GM21515 (cell line): ENCODE measurements at regions not wholly inside any gene's neighbourhood (a gene's known extent, or its start where the extent isn't known, plus 50 kb on each side); places are given as distances from the start of the nearest gene placed in this dataset.
"Not testable (repeated sequence)": the region's sequence is repeated elsewhere in the genome, so short reads cannot be mapped to it uniquely, and the experiment has no call there.

Experiments used
- ATAC-seq: cut with Tn5 transposase; IDR thresholded peaks from one replicate; pipeline ENCODE4 v1.9.1; 2021; ENCODE audit not compliant: unreplicated experiment

GRCh38 chr22:47620391-47620790 lies 857.9 kb downstream of the TBC1D22A start:
- ATAC-seq = no peak

DNA sequence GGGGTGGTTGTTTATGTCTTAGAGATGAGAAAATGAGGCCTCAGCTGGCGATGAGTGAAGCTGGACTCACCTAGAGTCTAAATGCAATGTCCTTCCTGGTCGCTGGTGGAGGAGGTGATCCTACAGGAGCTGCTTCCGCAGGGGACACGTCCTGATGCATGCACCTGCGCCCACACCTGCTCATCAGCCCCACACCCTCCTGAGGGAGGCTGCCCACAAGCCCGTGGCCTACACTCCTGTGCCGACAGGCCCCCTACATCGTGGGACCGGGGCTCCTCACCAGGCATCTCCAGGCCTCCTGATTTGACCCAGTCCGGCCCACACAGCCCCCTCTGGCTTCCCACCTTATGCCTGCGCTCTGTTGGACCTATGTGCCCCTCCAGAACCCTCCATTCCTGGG lies 857.2 kb downstream of the TBC1D22A start:
- ATAC-seq = no peak

- ATAC-seq = no peak
Observed at GRCh38 chr22:47618180-47619010, 855.9 kb downstream of the TBC1D22A start.

- no peak for ATAC-seq
Observed at GRCh38 chr22:47617186-47617585, 854.7 kb downstream of the TBC1D22A start.

DNA sequence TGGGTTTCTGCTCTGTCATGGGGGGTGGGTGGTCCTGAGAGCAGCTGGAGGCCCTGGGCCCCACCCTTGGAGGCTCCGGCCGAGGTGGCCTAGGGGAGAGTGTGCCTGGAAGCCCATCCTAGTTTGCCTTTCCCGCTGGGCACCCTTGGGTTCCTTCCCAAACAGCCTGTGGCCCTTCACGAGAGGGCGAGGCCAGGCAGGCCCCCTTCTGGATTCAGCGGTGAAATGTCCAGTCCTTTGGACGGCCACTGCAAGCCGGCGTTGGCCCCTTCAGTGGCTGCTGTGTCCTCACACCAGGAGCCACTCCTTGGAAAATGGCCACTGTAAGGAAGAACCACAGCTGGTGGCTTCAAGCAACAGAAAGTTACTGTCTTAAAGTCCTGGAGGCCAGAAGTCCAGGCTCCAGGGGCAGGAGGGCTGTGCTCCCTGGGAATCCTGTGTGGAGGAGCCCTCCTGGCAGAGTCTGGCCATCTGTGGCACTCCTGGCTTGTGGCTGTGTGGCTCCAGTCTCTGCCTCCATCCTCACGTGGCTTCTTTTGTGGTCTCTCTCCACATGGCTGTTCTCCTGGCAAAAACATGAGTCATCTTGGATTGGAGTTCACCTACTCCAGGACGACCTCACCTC lies 854.1 kb downstream of the TBC1D22A start:
- ATAC-seq = no peak

- ATAC-seq = no peak
Observed at GRCh38 chr22:47615051-47615450, 852.6 kb downstream of the TBC1D22A start.

GRCh38 chr22:47613606-47614350 lies 851.3 kb downstream of the TBC1D22A start:
- no peak for ATAC-seq

- ATAC-seq = not testable (repeated sequence)
Observed at GRCh38 chr22:47613181-47613580, 850.7 kb downstream of the TBC1D22A start.

GRCh38 chr22:47612311-47612910 lies 850.0 kb downstream of the TBC1D22A start:
- no peak for ATAC-seq

DNA sequence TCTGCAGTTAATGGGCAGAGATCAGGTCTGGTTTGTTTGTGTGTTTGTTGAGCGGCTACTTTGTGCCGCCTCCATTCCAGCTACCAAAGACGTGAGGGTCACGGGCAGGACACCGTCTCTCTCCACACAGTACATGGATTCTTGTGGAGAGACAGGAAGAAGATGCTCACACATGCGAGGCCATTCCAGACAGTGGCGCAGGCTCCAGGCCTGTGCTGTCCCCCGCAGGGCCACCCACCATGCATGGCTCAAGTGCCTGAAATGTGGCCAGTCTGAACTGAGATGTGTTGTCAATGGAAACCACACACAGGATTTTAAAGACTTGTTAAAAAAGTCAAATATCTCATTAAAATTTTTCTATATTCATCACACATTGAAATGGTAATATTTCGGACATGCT lies 848.3 kb downstream of the TBC1D22A start:
- no peak for ATAC-seq

GRCh38 chr22:47610281-47610680 lies 847.8 kb downstream of the TBC1D22A start:
- no peak for ATAC-seq

GRCh38 chr22:47609653-47610052 lies 847.2 kb downstream of the TBC1D22A start:
- no peak for ATAC-seq

- no peak for ATAC-seq
Observed at GRCh38 chr22:47608421-47608820, 846.0 kb downstream of the TBC1D22A start.

GRCh38 chr22:47607486-47607885 lies 845.0 kb downstream of the TBC1D22A start:
- ATAC-seq = no peak

DNA sequence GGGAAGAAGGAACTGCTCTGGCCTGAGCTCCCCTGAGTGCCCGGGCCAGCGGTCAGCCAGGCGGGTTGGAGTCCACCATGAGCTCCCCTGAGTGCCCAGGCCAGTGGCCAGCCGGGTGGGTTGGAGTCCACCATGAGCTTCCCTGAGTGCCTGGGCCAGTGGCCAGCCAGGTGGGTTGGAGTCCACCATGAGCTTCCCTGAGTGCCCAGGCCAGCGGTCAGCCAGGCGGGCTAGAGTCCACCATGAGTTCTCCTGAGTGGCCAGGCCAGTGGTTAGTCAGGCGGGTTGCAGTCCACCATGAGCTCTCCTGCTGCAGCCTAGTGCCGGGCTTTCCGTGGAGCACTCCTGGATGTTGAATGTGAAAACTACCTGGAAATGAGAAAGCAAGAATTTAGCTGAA lies 844.0 kb downstream of the TBC1D22A start:
- no peak for ATAC-seq

- ATAC-seq = no peak
Observed at GRCh38 chr22:47605886-47606285, 843.4 kb downstream of the TBC1D22A start.

DNA sequence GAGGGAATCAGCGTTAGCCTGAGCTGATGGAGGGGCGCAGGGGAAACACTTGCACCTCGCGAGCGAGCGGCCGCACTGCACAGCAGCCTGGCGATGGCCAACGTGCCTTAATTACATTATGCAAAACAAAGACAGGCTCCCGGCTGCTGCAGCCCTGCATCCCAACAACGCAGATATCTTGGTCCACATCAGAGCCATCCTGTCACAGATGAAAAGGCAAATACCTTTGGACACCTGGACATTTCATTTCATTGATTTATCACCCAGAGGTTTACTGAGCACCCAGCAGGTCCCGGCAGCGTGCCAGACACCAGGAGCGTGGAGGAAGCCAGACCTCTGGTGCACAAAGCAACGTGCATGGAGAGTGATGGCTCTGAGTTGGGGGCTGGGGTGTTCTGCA lies 843.0 kb downstream of the TBC1D22A start:
- ATAC-seq = no peak

DNA sequence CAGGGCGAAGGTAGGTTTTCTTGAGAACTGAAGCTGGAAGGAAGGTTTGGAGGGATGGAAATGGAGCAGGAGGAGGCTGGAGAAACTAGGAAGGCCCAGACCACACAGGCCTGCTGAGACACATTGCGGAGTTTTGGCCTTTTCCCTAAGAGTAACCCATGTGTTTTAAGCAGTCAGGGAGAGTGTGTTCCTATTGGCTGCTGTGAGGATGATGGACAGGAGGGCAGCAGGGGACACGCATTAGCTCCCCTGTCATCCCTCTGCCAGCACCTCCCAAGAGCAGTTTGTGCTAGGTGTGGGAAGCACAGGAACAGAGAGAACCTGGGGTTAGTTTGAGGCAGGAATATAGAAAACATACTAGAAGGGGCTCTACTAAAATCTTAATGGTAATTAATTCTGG lies 842.1 kb downstream of the TBC1D22A start:
- ATAC-seq = no peak

GRCh38 chr22:47602732-47603131 lies 840.3 kb downstream of the TBC1D22A start:
- no peak for ATAC-seq

GRCh38 chr22:47601666-47602065 lies 839.2 kb downstream of the TBC1D22A start:
- ATAC-seq = no peak
